K562 (cell line): ENCODE measurements at regions not wholly inside any gene's neighbourhood (a gene's known extent, or its start where the extent isn't known, plus 50 kb on each side); places are given as distances from the start of the nearest gene placed in this dataset.

ENCODE experiments used
- ATAC-seq: fragments of 200-7000 bp; cut with Tn5 transposase; 3 replicates; pipeline ENCODE4 v1.9.1; 2020; ENCODE audit warnings: moderate library complexity
- BruUV-seq: library from RNA; stranded (reverse); fragments of 400-500 nt; replicated peaks from 2 replicates; lab custom pipeline; 2021; lab: Mats Ljungman, UMichigan
- CTCF ChIA-PET: fragments of 300-600 bp; formaldehyde crosslinking; extraction: SDS; loops from one replicate; lab custom pipeline; 2021; ENCODE audit warnings: low intra/inter-chr PET ratio; lab: Yijun Ruan, JAX
- POLR2A ChIA-PET: fragments of 300-600, 350-650 bp; sonication (Branson Sonifier 250); formaldehyde crosslinking; extraction: SDS; loops from one replicate; lab custom pipeline; 2021; ENCODE audit warnings: antibody characterized with exemption, inconsistent platforms; lab: Yijun Ruan, JAX
- DNase-seq, 4 experiments: peaks; one replicate each; pipeline versions ENCODE4 v3.0.0 to v3.0.0-alpha.2; 2011 to 2018; ENCODE audit warnings: low spot score in 3 of 4, mixed read lengths in 3 of 4; ENCODE audit errors: extremely low read depth in 1 of 4
- FAIRE-seq: peaks from 2 replicates; lab custom pipeline; 2011; peaks lifted over from hg19 to GRCh38; lab: Jason Lieb, UNC
- H2AFZ ChIP-seq: 2 replicates; pipeline ENCODE4 v1.6.0; 2011; ENCODE audit warnings: low read depth, low read length, control low read depth, inconsistent platforms
- H3K27ac ChIP-seq: fragments of 200-600 bp; 3 replicates; pipeline ENCODE4 v1.8.0; 2011; ENCODE audit warnings: low read depth, mild to moderate bottlenecking, control low read depth, inconsistent platforms, low read length, moderate library complexity, mixed read lengths; ENCODE audit errors: extremely low read depth
- H3K27me3 ChIP-seq, 2 experiments: fragments of 300-600 bp in 1 of 2; 2 replicates in 1 of 2; 3 replicates in 1 of 2; pipeline versions ENCODE4 v1.6.0 to v1.8.0; 2011; ENCODE audit warnings: inconsistent platforms in 2 of 2, low read length in 2 of 2, mild to moderate bottlenecking in 1 of 2, mixed read lengths in 1 of 2, moderate library complexity in 1 of 2; ENCODE audit not compliant: control insufficient read depth in 2 of 2, insufficient read depth in 2 of 2
- H3K36me3 ChIP-seq: fragments of 300-600 bp; 3 replicates; pipeline ENCODE4 v1.8.0; 2011; ENCODE audit warnings: mild to moderate bottlenecking, low read length, inconsistent platforms; ENCODE audit not compliant: control insufficient read depth, insufficient read depth
- H3K4me1 ChIP-seq, 2 experiments: fragments of 200-600 bp in 1 of 2; replicated peaks in 1 of 2; 2 replicates in 1 of 2; 3 replicates in 1 of 2; pipeline versions ENCODE4 v1.5.1 to v1.8.0; 2011; ENCODE audit warnings: inconsistent platforms in 2 of 2, low read length in 2 of 2, mild to moderate bottlenecking in 1 of 2, mixed read lengths in 1 of 2, moderate library complexity in 1 of 2; ENCODE audit not compliant: control insufficient read depth in 2 of 2, insufficient read depth in 2 of 2
- H3K4me2 ChIP-seq: 2 replicates; pipeline ENCODE4 v1.6.1; 2011; ENCODE audit warnings: low read length, control low read depth, inconsistent platforms, mixed read lengths; ENCODE audit not compliant: insufficient read depth
- H3K4me3 ChIP-seq: fragments of 200-600 bp; sonication (generic), shearing (Covaris generic); 2 replicates; pipeline ENCODE4 v1.5.1; 2016; ENCODE audit warnings: control low read depth, inconsistent platforms
- H3K79me2 ChIP-seq: fragments of 200-600 bp; 3 replicates; pipeline ENCODE4 v1.8.0; 2011; ENCODE audit warnings: low read length, inconsistent platforms; ENCODE audit not compliant: control insufficient read depth, insufficient read depth
- H3K9ac ChIP-seq, 2 experiments: 2 replicates each; pipeline versions ENCODE4 v1.6.0 to v1.6.1; 2011; ENCODE audit warnings: low read depth in 2 of 2, low read length in 2 of 2, control low read depth in 1 of 2, inconsistent platforms in 1 of 2, mild to moderate bottlenecking in 1 of 2, mixed read lengths in 1 of 2; ENCODE audit not compliant: insufficient read depth in 1 of 2
- H3K9me1 ChIP-seq: one replicate; pipeline ENCODE4 v1.6.0; 2011; ENCODE audit warnings: inconsistent platforms, mild to moderate bottlenecking, low read length, moderate library complexity; ENCODE audit not compliant: control insufficient read depth, insufficient read depth
- H3K9me3 ChIP-seq: replicated peaks from 2 replicates; pipeline ENCODE4 v1.5.1; 2011; ENCODE audit warnings: low read depth, low read length, inconsistent platforms; ENCODE audit not compliant: control insufficient read depth, insufficient read depth
- H4K20me1 ChIP-seq: replicated peaks from 2 replicates; pipeline ENCODE4 v1.6.1; 2011; ENCODE audit warnings: low read length, inconsistent platforms, mixed read lengths; ENCODE audit not compliant: control insufficient read depth, insufficient read depth
- ELF4 ChIP-seq: fragments of 450-650 bp; formaldehyde crosslinking; IDR thresholded peaks from 2 replicates; pipeline ENCODE4 v1.4.0; 2022; ENCODE audit warnings: missing genetic modification characterization
- GABPB2 ChIP-seq: fragments of 250-450 bp; sonication (Bioruptor Pico); conservative IDR thresholded peaks from 2 replicates; pipeline ENCODE4 v1.5.1; 2021; ENCODE audit warnings: mild to moderate bottlenecking
- PML ChIP-seq: IDR thresholded peaks from 2 replicates; pipeline ENCODE4 v1.6.1; 2012; ENCODE audit warnings: low read length, inconsistent platforms
- in situ Hi-C: fragments of 300-500 bp; cut with MboI; formaldehyde crosslinking; loops from 4 replicates; pipeline ENCODE4 v1.15.0; 2018; ENCODE audit warnings: inconsistent platforms, mixed read lengths
- intact Hi-C: fragments of 100-400 bp; cut with micrococcal nuclease; formaldehyde crosslinking; loops from 2 replicates; pipeline ENCODE4 v1.14.2; 2022
- TF ChIP-seq, protein P1 (sequence below): fragments of 450-650 bp; formaldehyde crosslinking; conservative IDR thresholded peaks from 2 replicates; pipeline ENCODE4 v1.4.0; 2022; ENCODE audit warnings: mild to moderate bottlenecking, missing genetic modification characterization
- TF ChIP-seq, protein P2 (sequence below): IDR thresholded peaks from 2 replicates; pipeline ENCODE4 v1.6.1; 2016; ENCODE audit warnings: missing genetic modification characterization, missing compliant biosample characterization
- TF ChIP-seq, protein P3 (sequence below): fragments of 450-650 bp; formaldehyde crosslinking; IDR thresholded peaks from 2 replicates; pipeline ENCODE4 v1.4.0; 2022; ENCODE audit warnings: missing genetic modification characterization
- TF ChIP-seq, protein P4 (sequence below): fragments of 450-650 bp; formaldehyde crosslinking; IDR thresholded peaks from 2 replicates; pipeline ENCODE4 v1.4.0; 2022; ENCODE audit warnings: missing genetic modification characterization

DNA sequence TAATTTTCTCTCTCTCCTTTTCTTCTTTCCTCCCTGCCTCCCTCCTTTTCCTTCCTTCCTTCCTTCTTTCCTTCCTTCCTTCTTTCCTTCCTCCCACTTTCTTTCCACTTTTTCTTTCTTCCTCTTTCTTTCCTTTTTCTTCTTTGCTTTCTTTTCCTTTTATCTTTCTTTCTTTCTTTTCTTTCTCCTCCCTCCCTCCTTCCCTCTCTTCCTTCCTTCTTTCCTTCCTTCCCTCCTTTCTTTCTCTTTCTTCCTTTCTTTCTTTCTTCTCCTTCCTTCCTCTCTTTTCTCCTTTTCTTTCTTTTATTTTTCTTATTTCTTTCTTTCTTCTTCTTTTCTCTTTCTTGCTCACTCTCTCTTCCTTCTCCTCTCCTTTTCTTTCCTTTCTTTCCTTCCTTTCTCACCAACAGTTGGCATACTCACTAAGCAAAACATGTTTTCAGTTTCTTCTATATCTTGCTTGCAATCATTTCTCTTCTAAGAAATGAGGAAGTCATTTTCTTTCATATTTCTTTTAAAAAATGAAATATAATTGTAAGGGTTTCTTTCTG, 97.1 kb upstream of the MAF start:
- BruUV-seq = no TSS peak
- H2AFZ ChIP-seq = no peak overlapping the region

More for the DNA sequence above, 97.1 kb upstream of the MAF start:
- Histone ChIP-seq H4K20me1 (no peaks in the 10 kb centered on the region), H3K9ac (no peak overlapping the region), H3K4me3 (no peak overlapping the region), H3K9me1 (no peaks in the 10 kb centered on the region), H3K4me1 (no peaks in the 10 kb centered on the region; a peak in 1 of 5 replicates), H3K36me3 (no peaks in the 10 kb centered on the region), H3K9me3 (no peaks in the 10 kb centered on the region), H3K4me2 (no peak overlapping the region), H3K27ac (no peak overlapping the region), H3K79me2 (no peaks in the 10 kb centered on the region), H3K27me3 (no peaks in the 10 kb centered on the region)
- TF ChIP-seq, protein P1, sequence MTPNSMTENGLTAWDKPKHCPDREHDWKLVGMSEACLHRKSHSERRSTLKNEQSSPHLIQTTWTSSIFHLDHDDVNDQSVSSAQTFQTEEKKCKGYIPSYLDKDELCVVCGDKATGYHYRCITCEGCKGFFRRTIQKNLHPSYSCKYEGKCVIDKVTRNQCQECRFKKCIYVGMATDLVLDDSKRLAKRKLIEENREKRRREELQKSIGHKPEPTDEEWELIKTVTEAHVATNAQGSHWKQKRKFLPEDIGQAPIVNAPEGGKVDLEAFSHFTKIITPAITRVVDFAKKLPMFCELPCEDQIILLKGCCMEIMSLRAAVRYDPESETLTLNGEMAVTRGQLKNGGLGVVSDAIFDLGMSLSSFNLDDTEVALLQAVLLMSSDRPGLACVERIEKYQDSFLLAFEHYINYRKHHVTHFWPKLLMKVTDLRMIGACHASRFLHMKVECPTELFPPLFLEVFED (CRISPR knock-in tag) = 0 out of 2 replicates have a peak, but pooled peaks have one; percentile 52
- TF ChIP-seq, protein P2, sequence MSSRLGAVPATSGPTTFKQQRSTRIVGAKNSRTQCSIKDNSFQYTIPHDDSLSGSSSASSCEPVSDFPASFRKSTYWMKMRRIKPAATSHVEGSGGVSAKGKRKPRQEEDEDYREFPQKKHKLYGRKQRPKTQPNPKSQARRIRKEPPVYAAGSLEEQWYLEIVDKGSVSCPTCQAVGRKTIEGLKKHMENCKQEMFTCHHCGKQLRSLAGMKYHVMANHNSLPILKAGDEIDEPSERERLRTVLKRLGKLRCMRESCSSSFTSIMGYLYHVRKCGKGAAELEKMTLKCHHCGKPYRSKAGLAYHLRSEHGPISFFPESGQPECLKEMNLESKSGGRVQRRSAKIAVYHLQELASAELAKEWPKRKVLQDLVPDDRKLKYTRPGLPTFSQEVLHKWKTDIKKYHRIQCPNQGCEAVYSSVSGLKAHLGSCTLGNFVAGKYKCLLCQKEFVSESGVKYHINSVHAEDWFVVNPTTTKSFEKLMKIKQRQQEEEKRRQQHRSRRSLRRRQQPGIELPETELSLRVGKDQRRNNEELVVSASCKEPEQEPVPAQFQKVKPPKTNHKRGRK (tag) = peak; percentile 96
- TF ChIP-seq, protein P3, sequence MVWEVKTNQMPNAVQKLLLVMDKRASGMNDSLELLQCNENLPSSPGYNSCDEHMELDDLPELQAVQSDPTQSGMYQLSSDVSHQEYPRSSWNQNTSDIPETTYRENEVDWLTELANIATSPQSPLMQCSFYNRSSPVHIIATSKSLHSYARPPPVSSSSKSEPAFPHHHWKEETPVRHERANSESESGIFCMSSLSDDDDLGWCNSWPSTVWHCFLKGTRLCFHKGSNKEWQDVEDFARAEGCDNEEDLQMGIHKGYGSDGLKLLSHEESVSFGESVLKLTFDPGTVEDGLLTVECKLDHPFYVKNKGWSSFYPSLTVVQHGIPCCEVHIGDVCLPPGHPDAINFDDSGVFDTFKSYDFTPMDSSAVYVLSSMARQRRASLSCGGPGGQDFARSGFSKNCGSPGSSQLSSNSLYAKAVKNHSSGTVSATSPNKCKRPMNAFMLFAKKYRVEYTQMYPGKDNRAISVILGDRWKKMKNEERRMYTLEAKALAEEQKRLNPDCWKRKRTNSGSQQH (CRISPR knock-in tag) = peak; percentile 8; the same call in 1 of the 2 replicates
- TF ChIP-seq PML (no peak), GABPB2 (no peak), ELF4 (0 out of 2 replicates have a peak, but pooled peaks have one; percentile 12)
- TF ChIP-seq, protein P4, sequence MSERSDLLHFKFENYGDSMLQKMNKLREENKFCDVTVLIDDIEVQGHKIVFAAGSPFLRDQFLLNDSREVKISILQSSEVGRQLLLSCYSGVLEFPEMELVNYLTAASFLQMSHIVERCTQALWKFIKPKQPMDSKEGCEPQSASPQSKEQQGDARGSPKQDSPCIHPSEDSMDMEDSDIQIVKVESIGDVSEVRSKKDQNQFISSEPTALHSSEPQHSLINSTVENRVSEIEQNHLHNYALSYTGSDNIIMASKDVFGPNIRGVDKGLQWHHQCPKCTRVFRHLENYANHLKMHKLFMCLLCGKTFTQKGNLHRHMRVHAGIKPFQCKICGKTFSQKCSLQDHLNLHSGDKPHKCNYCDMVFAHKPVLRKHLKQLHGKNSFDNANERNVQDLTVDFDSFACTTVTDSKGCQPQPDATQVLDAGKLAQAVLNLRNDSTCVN (CRISPR knock-in tag) = peak; percentile 37; the same call in 1 of the 2 replicates
- no peak for FAIRE-seq
- POLR2A ChIA-PET = interaction anchor here (0.6 kb wide), 1 partner anchor 15 kb away, joined by 3 read pairs; no protein-coding TSS in a partner anchor
- CTCF ChIA-PET = no interaction called here
- intact Hi-C loops (no loop called here), in situ Hi-C loops (no loop called here)
- no peak for DNase-seq
- no peak for ATAC-seq
